ENCODE measurements at regions not wholly inside any gene's neighbourhood (a gene's known extent, or its start where the extent isn't known, plus 50 kb on each side); places are given as distances from the start of the nearest gene placed in this dataset.

- DNase-seq (ENCODE audit: low spot score) = no peak
Measured at GRCh38 chr18:22467760-22468553, 50.2 kb upstream of the CTAGE1 start.

GRCh38 chr18:22468554-22468891 lies 50.8 kb upstream of the CTAGE1 start:
- DNase-seq (ENCODE audit: low spot score) = no peak

GRCh38 chr18:22469061-22469734 lies 51.5 kb upstream of the CTAGE1 start:
- DNase-seq (ENCODE audit: low spot score) = no peak

GRCh38 chr18:22469926-22470247 lies 52.2 kb upstream of the CTAGE1 start:
- DNase-seq (ENCODE audit: low spot score) = no peak

- no peak for DNase-seq (ENCODE audit: low spot score)
Measured at GRCh38 chr18:22470248-22471235, 52.8 kb upstream of the CTAGE1 start.

GRCh38 chr18:22471546-22472131 lies 53.9 kb upstream of the CTAGE1 start:
- no peak for DNase-seq (ENCODE audit: low spot score)

GRCh38 chr18:22473366-22473765 lies 55.7 kb upstream of the CTAGE1 start:
- no peak for DNase-seq (ENCODE audit: low spot score)

GRCh38 chr18:22475426-22476100 lies 57.8 kb upstream of the CTAGE1 start:
- no peak for DNase-seq (ENCODE audit: low spot score)

GRCh38 chr18:22477222-22477621 lies 59.5 kb upstream of the CTAGE1 start:
- no peak for DNase-seq (ENCODE audit: low spot score)

GRCh38 chr18:22482948-22483347 lies 65.2 kb upstream of the CTAGE1 start:
- DNase-seq (ENCODE audit: low spot score) = no peak

- no peak for DNase-seq (ENCODE audit: low spot score)
Measured at GRCh38 chr18:22483407-22483806, 65.7 kb upstream of the CTAGE1 start.

GRCh38 chr18:22484471-22484870 lies 66.8 kb upstream of the CTAGE1 start:
- DNase-seq (ENCODE audit: low spot score) = no peak

GRCh38 chr18:22485808-22486244 lies 68.1 kb upstream of the CTAGE1 start:
- DNase-seq (ENCODE audit: low spot score) = no peak

GRCh38 chr18:22486667-22487066 lies 69.0 kb upstream of the CTAGE1 start:
- DNase-seq (ENCODE audit: low spot score) = no peak

- no peak for DNase-seq (ENCODE audit: low spot score)
Measured at GRCh38 chr18:22488554-22488953, 70.8 kb upstream of the CTAGE1 start.

- peak; percentile 53 for DNase-seq (ENCODE audit: low spot score)
Measured at GRCh38 chr18:22489704-22490103, 72.0 kb upstream of the CTAGE1 start.

GRCh38 chr18:22490429-22490846 lies 72.7 kb upstream of the CTAGE1 start:
- DNase-seq (ENCODE audit: low spot score) = no peak

- DNase-seq (ENCODE audit: low spot score) = no peak
Measured at GRCh38 chr18:22493255-22493654, 75.5 kb upstream of the CTAGE1 start.

GRCh38 chr18:22493940-22494339 lies 76.2 kb upstream of the CTAGE1 start:
- no peak for DNase-seq (ENCODE audit: low spot score)

- DNase-seq (ENCODE audit: low spot score) = no peak
Measured at GRCh38 chr18:22494771-22495170, 77.1 kb upstream of the CTAGE1 start.

GRCh38 chr18:22499421-22499820 lies 81.7 kb upstream of the CTAGE1 start:
- DNase-seq (ENCODE audit: low spot score) = no peak

GRCh38 chr18:22503803-22504202 lies 86.1 kb upstream of the CTAGE1 start:
- DNase-seq (ENCODE audit: low spot score) = no peak

Data from HuH-7.5 (cell line).